ENCODE measurements at regions not wholly inside any gene's neighbourhood (a gene's known extent, or its start where the extent isn't known, plus 50 kb on each side); places are given as distances from the start of the nearest gene placed in this dataset.

- Histone ChIP-seq H4K20me1 (ENCODE audit: insufficient read depth) (no peaks in the 10 kb centered on the region), H3K27me3 (ENCODE audit: insufficient read depth, low read depth) (no peaks in the 10 kb centered on the region), H3K79me2 (ENCODE audit: insufficient read depth, low read depth) (no peaks in the 10 kb centered on the region), H3K4me2 (no peak overlapping the region), H3K27ac (no peak overlapping the region), H3K9ac (no peak overlapping the region), H2AFZ (ENCODE audit: low read depth) (no peak overlapping the region), H3K36me3 (ENCODE audit: insufficient read depth) (no peaks in the 10 kb centered on the region), H3K4me3 (IDR thresholded peaks at IDR 0.05; ENCODE audit: insufficient read depth, low read depth, low read length) (no peak overlapping the region), H3K4me1 (ENCODE audit: low read depth, poor library complexity, severe bottlenecking) (no peaks in the 10 kb centered on the region)
- TF ChIP-seq CTCF (conservative IDR thresholded peaks at IDR 0.05; ENCODE audit: low read depth, low read length), result no peak; the same call in 1 of the 2 replicates
These were observed 280.8 kb downstream of the RERGL start for GRCh38 chr12:17809206-17809605.

GRCh38 chr12:17802657-17803641 is 287.0 kb downstream of the RERGL start:
- no peak overlapping the region for H3K9ac ChIP-seq
- no peaks in the 10 kb centered on the region for H3K27me3 ChIP-seq (ENCODE audit: insufficient read depth, low read depth)
- H3K4me2 ChIP-seq, result no peak overlapping the region
- H3K36me3 ChIP-seq (ENCODE audit: insufficient read depth), result no peaks in the 10 kb centered on the region
- no peak overlapping the region for H3K4me3 ChIP-seq (IDR thresholded peaks at IDR 0.05; ENCODE audit: insufficient read depth, low read depth, low read length)
- no peaks in the 10 kb centered on the region for H3K79me2 ChIP-seq (ENCODE audit: insufficient read depth, low read depth)
- H3K4me1 ChIP-seq (ENCODE audit: low read depth, poor library complexity, severe bottlenecking), result no peaks in the 10 kb centered on the region
- no peaks in the 10 kb centered on the region for H4K20me1 ChIP-seq (ENCODE audit: insufficient read depth)
- no peak for TF ChIP-seq CTCF (conservative IDR thresholded peaks at IDR 0.05; ENCODE audit: low read depth, low read length)
- no peak overlapping the region for H3K27ac ChIP-seq
- no peak overlapping the region for H2AFZ ChIP-seq (ENCODE audit: low read depth)

- no peaks in the 10 kb centered on the region for H3K79me2 ChIP-seq (ENCODE audit: insufficient read depth, low read depth)
- H3K4me1 ChIP-seq (ENCODE audit: low read depth, poor library complexity, severe bottlenecking), result no peaks in the 10 kb centered on the region
- H3K27me3 ChIP-seq (ENCODE audit: insufficient read depth, low read depth), result no peaks in the 10 kb centered on the region
- no peaks in the 10 kb centered on the region for H4K20me1 ChIP-seq (ENCODE audit: insufficient read depth)
- no peak overlapping the region for H3K9ac ChIP-seq
- H3K4me2 ChIP-seq, result no peak overlapping the region
- no peak overlapping the region for H2AFZ ChIP-seq (ENCODE audit: low read depth)
- H3K4me3 ChIP-seq (IDR thresholded peaks at IDR 0.05; ENCODE audit: insufficient read depth, low read depth, low read length), result no peak overlapping the region
- no peaks in the 10 kb centered on the region for H3K36me3 ChIP-seq (ENCODE audit: insufficient read depth)
- no peak overlapping the region for H3K27ac ChIP-seq
- TF ChIP-seq CTCF (conservative IDR thresholded peaks at IDR 0.05; ENCODE audit: low read depth, low read length), result no peak
These were observed 296.1 kb downstream of the RERGL start for GRCh38 chr12:17793854-17794253.

DNA sequence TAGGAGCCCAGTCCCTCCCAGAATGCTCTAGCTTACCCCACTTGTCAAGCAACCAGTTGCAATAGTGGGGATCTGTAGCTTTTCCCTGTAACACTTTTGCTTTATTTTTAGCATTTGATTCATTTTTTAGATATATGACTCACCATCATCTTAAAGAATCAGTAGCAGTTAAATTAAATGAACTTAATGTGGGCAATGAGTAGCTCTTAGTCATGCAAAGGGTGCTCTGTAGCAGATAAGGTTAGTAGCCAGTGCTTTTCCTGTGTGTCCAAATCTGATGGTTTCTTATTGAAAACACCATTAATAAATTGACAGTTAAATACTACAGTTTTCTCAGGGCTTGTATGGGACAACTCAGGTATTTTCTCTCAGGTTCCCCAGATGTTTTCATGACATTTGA is 311.8 kb downstream of the RERGL start:
- no peak overlapping the region for H3K4me2 ChIP-seq
- no peaks in the 10 kb centered on the region for H3K27me3 ChIP-seq (ENCODE audit: insufficient read depth, low read depth)
- H3K79me2 ChIP-seq (ENCODE audit: insufficient read depth, low read depth), result no peaks in the 10 kb centered on the region
- no peak overlapping the region for H3K27ac ChIP-seq
- no peaks in the 10 kb centered on the region for H4K20me1 ChIP-seq (ENCODE audit: insufficient read depth)
- H3K4me1 ChIP-seq (ENCODE audit: low read depth, poor library complexity, severe bottlenecking), result no peaks in the 10 kb centered on the region
- H3K4me3 ChIP-seq (IDR thresholded peaks at IDR 0.05; ENCODE audit: insufficient read depth, low read depth, low read length), result no peak overlapping the region
- TF ChIP-seq CTCF (conservative IDR thresholded peaks at IDR 0.05; ENCODE audit: low read depth, low read length), result no peak
- H3K36me3 ChIP-seq (ENCODE audit: insufficient read depth), result no peaks in the 10 kb centered on the region
- H2AFZ ChIP-seq (ENCODE audit: low read depth), result no peak overlapping the region
- H3K9ac ChIP-seq, result no peak overlapping the region

All from KMS-11 (cell line).